ENCODE measurements at regions not wholly inside any gene's neighbourhood (a gene's known extent, or its start where the extent isn't known, plus 50 kb on each side); places are given as distances from the start of the nearest gene placed in this dataset.

DNA sequence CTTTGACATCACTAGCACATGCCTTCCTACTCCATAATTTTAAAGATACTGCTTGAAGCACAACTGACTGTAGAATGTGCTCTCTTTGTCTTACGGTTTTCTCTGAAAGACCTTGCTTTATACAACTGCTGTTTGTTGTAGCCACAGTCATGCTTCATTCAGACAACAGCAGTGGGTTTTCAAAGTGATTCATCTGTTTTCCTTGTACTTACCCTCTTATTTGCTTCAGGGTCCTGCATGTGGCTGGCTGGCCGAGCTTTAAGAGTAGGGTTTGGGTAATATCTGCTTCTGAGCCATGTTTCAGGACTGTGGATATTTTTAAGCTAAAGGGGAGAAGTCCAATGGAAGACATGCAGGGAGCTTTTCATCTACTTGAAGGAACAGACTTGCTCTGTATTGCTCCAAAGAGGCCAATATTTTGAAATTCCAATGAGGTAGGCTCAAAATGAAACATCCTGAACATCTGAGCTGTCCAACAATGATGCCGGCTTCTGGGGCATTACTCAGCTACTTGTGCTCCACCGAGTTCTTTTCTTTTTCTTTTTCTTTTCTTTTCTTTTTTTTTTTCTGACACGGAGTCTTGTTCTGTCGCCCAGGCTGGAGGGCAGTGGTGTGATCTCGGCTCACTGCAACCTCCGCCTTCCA is 160.2 kb upstream of the SGK1 start:
- no peaks in the 10 kb centered on the region for H3F3A ChIP-seq (ENCODE audit: insufficient read depth, low read depth)
- CTCF ChIA-PET: interaction anchor here (0.7 kb wide), 1 partner anchor 10 kb away, joined by 7 read pairs; no protein-coding TSS in a partner anchor
- no peak overlapping the region for H3K27ac ChIP-seq
- H2AFZ ChIP-seq: no peak overlapping the region
- H3K4me1 ChIP-seq (replicated peaks; ENCODE audit: insufficient read depth): no peaks in the 10 kb centered on the region
- H3K9me3 ChIP-seq (ENCODE audit: insufficient read depth, low read depth): no peaks in the 10 kb centered on the region
- no peaks in the 10 kb centered on the region for H3K36me3 ChIP-seq (ENCODE audit: low read depth)
- POLR2A ChIA-PET (ENCODE audit: unreplicated experiment): no interaction called here
- DNase-seq: no peak
- H3K27me3 ChIP-seq (ENCODE audit: insufficient read depth, low read depth): no peaks in the 10 kb centered on the region
- H3K79me2 ChIP-seq (ENCODE audit: low read depth): no peaks in the 10 kb centered on the region
- no peak for TF ChIP-seq CTCF (conservative IDR thresholded peaks at IDR 0.05)
- no peak for TF ChIP-seq EZH2 (IDR thresholded peaks at IDR 0.05; ENCODE audit: low read depth)
- H3K4me2 ChIP-seq: no peak overlapping the region
- no peak overlapping the region for H3K4me3 ChIP-seq
- no peaks in the 10 kb centered on the region for H3K9me2 ChIP-seq (ENCODE audit: insufficient read depth)
- BruUV-seq (replicated peaks): no TSS peak
- intact Hi-C loops (cut with micrococcal nuclease; ENCODE audit: unreplicated experiment): no loop called here
- H4K20me1 ChIP-seq (ENCODE audit: insufficient read depth): no peaks in the 10 kb centered on the region

DNA sequence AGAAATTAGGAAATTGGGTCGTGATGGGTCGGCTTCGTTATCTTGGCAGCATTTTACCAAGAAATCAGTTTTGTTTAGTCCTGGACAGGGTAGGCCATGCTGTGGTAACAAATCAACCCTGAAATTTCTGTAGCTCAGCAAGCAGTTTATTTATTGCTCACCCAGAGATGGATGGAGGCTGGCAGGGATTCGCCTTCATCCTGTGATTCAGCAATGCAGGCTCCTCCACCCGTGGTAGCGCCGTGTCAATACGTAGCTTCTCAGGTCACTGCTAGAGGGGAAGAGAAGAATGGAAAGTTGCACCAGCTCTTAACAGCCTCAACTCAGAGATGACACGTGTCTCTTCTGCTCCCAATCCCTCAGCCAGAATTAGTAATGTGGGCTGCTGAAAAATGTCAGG is 157.0 kb upstream of the SGK1 start:
- H2AFZ ChIP-seq: no peak overlapping the region
- no peaks in the 10 kb centered on the region for H3K9me3 ChIP-seq (ENCODE audit: insufficient read depth, low read depth)
- ChIA-PET CTCF (no interaction called here), POLR2A (ENCODE audit: unreplicated experiment) (no interaction called here)
- DNase-seq: no peak
- no peaks in the 10 kb centered on the region for H3K4me1 ChIP-seq (replicated peaks; ENCODE audit: insufficient read depth)
- no peaks in the 10 kb centered on the region for H3K36me3 ChIP-seq (ENCODE audit: low read depth)
- no peak for TF ChIP-seq EZH2 (IDR thresholded peaks at IDR 0.05; ENCODE audit: low read depth)
- no peak for TF ChIP-seq CTCF (conservative IDR thresholded peaks at IDR 0.05)
- no peaks in the 10 kb centered on the region for H3K27me3 ChIP-seq (ENCODE audit: insufficient read depth, low read depth)
- no peaks in the 10 kb centered on the region for H4K20me1 ChIP-seq (ENCODE audit: insufficient read depth)
- no peak overlapping the region for H3K4me2 ChIP-seq
- no peak overlapping the region for H3K27ac ChIP-seq
- no peaks in the 10 kb centered on the region for H3F3A ChIP-seq (ENCODE audit: insufficient read depth, low read depth)
- no peaks in the 10 kb centered on the region for H3K79me2 ChIP-seq (ENCODE audit: low read depth)
- no peaks in the 10 kb centered on the region for H3K9me2 ChIP-seq (ENCODE audit: insufficient read depth)
- BruUV-seq (replicated peaks): no TSS peak
- intact Hi-C loops (cut with micrococcal nuclease; ENCODE audit: unreplicated experiment): no loop called here
- no peak overlapping the region for H3K4me3 ChIP-seq

- H3K27me3 ChIP-seq (ENCODE audit: insufficient read depth, low read depth): no peaks in the 10 kb centered on the region
- no peak overlapping the region for H3K4me2 ChIP-seq
- no peaks in the 10 kb centered on the region for H3K9me3 ChIP-seq (ENCODE audit: insufficient read depth, low read depth)
- no peak for TF ChIP-seq EZH2 (IDR thresholded peaks at IDR 0.05; ENCODE audit: low read depth)
- no peak for TF ChIP-seq CTCF (conservative IDR thresholded peaks at IDR 0.05)
- H3F3A ChIP-seq (ENCODE audit: insufficient read depth, low read depth): peaks cover 1% of the 10 kb centered on the region; the same call in 1 of the 2 replicates
- intact Hi-C loops (cut with micrococcal nuclease; ENCODE audit: unreplicated experiment): no loop called here
- no peak overlapping the region for H3K4me3 ChIP-seq
- H3K27ac ChIP-seq: no peak overlapping the region
- no peak for DNase-seq
- no peaks in the 10 kb centered on the region for H3K9me2 ChIP-seq (ENCODE audit: insufficient read depth)
- no peak overlapping the region for H2AFZ ChIP-seq
- H4K20me1 ChIP-seq (ENCODE audit: insufficient read depth): no peaks in the 10 kb centered on the region
- no peaks in the 10 kb centered on the region for H3K36me3 ChIP-seq (ENCODE audit: low read depth)
- ChIA-PET POLR2A (ENCODE audit: unreplicated experiment) (no interaction called here), CTCF (no interaction called here)
- no peaks in the 10 kb centered on the region for H3K79me2 ChIP-seq (ENCODE audit: low read depth)
- no TSS peak for BruUV-seq (replicated peaks)
- H3K4me1 ChIP-seq (replicated peaks; ENCODE audit: insufficient read depth): peaks cover 5% of the 10 kb centered on the region
These were observed 154.7 kb upstream of the SGK1 start for GRCh38 chr6:134472661-134473060.
